ENCODE measurements at regions not wholly inside any gene's neighbourhood (a gene's known extent, or its start where the extent isn't known, plus 50 kb on each side); places are given as distances from the start of the nearest gene placed in this dataset.

- H3K27me3 ChIP-seq (ENCODE audit: insufficient read depth, poor library complexity, severe bottlenecking) = peaks cover 4% of the 10 kb centered on the region
Measured at GRCh38 chr2:30074023-30074422, 72.8 kb upstream of the YPEL5 start.

GRCh38 chr2:30078521-30078920 is 68.3 kb upstream of the YPEL5 start:
- H3K4me3 ChIP-seq (replicated peaks; ENCODE audit: insufficient read depth, low read length) = no peak overlapping the region
- H3K27ac ChIP-seq (replicated peaks) = no peak overlapping the region
- DNase-seq (ENCODE audit: low read depth in 1 of 2, low spot score in 1 of 2) = no peak
- TF ChIP-seq REST (IDR thresholded peaks at IDR 0.05; ENCODE audit: insufficient replicate concordance, low read depth) (no peak), GABPA (IDR thresholded peaks at IDR 0.05; ENCODE audit: low read depth) (no peak), SPI1 (IDR thresholded peaks at IDR 0.05; ENCODE audit: borderline replicate concordance, low read depth) (no peak), CTCF (IDR thresholded peaks at IDR 0.05; ENCODE audit: insufficient read depth, low read length) (no peak), POLR2AphosphoS5 (IDR thresholded peaks at IDR 0.05; ENCODE audit: low read depth) (no peak)
- H3K27me3 ChIP-seq (ENCODE audit: insufficient read depth, poor library complexity, severe bottlenecking) = no peaks in the 10 kb centered on the region

More at GRCh38 chr2:30074023-30074422, 72.8 kb upstream of the YPEL5 start:
- Histone ChIP-seq H3K4me3 (replicated peaks; ENCODE audit: insufficient read depth, low read length) (no peak overlapping the region), H3K27ac (replicated peaks) (no peak overlapping the region)
- no peak for DNase-seq (ENCODE audit: low read depth in 1 of 2, low spot score in 1 of 2)
- no peak for TF ChIP-seq SPI1 (IDR thresholded peaks at IDR 0.05; ENCODE audit: borderline replicate concordance, low read depth)

- H3K27ac ChIP-seq (replicated peaks) = no peak overlapping the region
- H3K4me3 ChIP-seq (replicated peaks; ENCODE audit: insufficient read depth, low read length) = no peak overlapping the region
- peaks cover 3% of the 10 kb centered on the region for H3K27me3 ChIP-seq (ENCODE audit: insufficient read depth, poor library complexity, severe bottlenecking)
- DNase-seq (ENCODE audit: low read depth in 1 of 2, low spot score in 1 of 2) = no peak
- TF ChIP-seq GABPA (IDR thresholded peaks at IDR 0.05; ENCODE audit: low read depth) = no peak
- TF ChIP-seq REST (IDR thresholded peaks at IDR 0.05; ENCODE audit: insufficient replicate concordance, low read depth) = no peak
- no peak for TF ChIP-seq POLR2AphosphoS5 (IDR thresholded peaks at IDR 0.05; ENCODE audit: low read depth)
- TF ChIP-seq CTCF (IDR thresholded peaks at IDR 0.05; ENCODE audit: insufficient read depth, low read length) = no peak
- TF ChIP-seq SPI1 (IDR thresholded peaks at IDR 0.05; ENCODE audit: borderline replicate concordance, low read depth) = no peak
Measured at GRCh38 chr2:30084915-30085314, 61.9 kb upstream of the YPEL5 start.

GRCh38 chr2:30089171-30089570 is 57.6 kb upstream of the YPEL5 start:
- Histone ChIP-seq H3K4me3 (replicated peaks; ENCODE audit: insufficient read depth, low read length) (no peak overlapping the region), H3K27ac (replicated peaks) (no peak overlapping the region), H3K27me3 (ENCODE audit: insufficient read depth, poor library complexity, severe bottlenecking) (peaks cover 6% of the 10 kb centered on the region)
- TF ChIP-seq SPI1 (IDR thresholded peaks at IDR 0.05; ENCODE audit: borderline replicate concordance, low read depth) = no peak
- no peak for TF ChIP-seq GABPA (IDR thresholded peaks at IDR 0.05; ENCODE audit: low read depth)
- no peak for DNase-seq (ENCODE audit: low read depth in 1 of 2, low spot score in 1 of 2)

GRCh38 chr2:30095402-30095801 is 51.4 kb upstream of the YPEL5 start:
- Histone ChIP-seq H3K4me3 (replicated peaks; ENCODE audit: insufficient read depth, low read length) (no peak overlapping the region), H3K27me3 (ENCODE audit: insufficient read depth, poor library complexity, severe bottlenecking) (peaks cover 9% of the 10 kb centered on the region), H3K27ac (replicated peaks) (no peak overlapping the region)
- DNase-seq (ENCODE audit: low read depth in 1 of 2, low spot score in 1 of 2) = no peak
- TF ChIP-seq REST (IDR thresholded peaks at IDR 0.05; ENCODE audit: insufficient replicate concordance, low read depth) (no peak), GABPA (IDR thresholded peaks at IDR 0.05; ENCODE audit: low read depth) (no peak), POLR2AphosphoS5 (IDR thresholded peaks at IDR 0.05; ENCODE audit: low read depth) (no peak), CTCF (IDR thresholded peaks at IDR 0.05; ENCODE audit: insufficient read depth, low read length) (no peak), SPI1 (IDR thresholded peaks at IDR 0.05; ENCODE audit: borderline replicate concordance, low read depth) (no peak)
